HCT116 (cell line): ENCODE measurements at regions not wholly inside any gene's neighbourhood (a gene's known extent, or its start where the extent isn't known, plus 50 kb on each side); places are given as distances from the start of the nearest gene placed in this dataset.

Experiments used
- ATAC-seq: fragments of 200-7000 bp; cut with Tn5 transposase; 2 replicates; pipeline ENCODE4 v1.9.1; 2020; ENCODE audit warnings: mild to moderate bottlenecking, moderate library complexity
- BruUV-seq: library from RNA; stranded (reverse); fragments of 400-500 nt; replicated peaks from 2 replicates; lab custom pipeline; 2021; lab: Mats Ljungman, UMichigan
- CTCF ChIA-PET: fragments of 300-600 bp; sonication (Branson Sonifier 250); formaldehyde crosslinking; loops from one replicate; lab custom pipeline; 2021; ENCODE audit warnings: antibody characterized with exemption; lab: Charles Lee
- POLR2A ChIA-PET: fragments of 300-600, 350-600 bp; sonication (Branson Sonifier 250); formaldehyde crosslinking; loops from one replicate; lab custom pipeline; 2021; ENCODE audit warnings: antibody characterized with exemption; lab: Charles Lee
- RAD21 ChIA-PET, 2 experiments: fragments of 300-600 bp; sonication (Branson Sonifier 250); formaldehyde crosslinking; loops; one replicate each; lab custom pipeline; 2023; ENCODE audit warnings: low total read pairs in 2 of 2; ENCODE audit not compliant: uncharacterized antibody in 2 of 2, unreplicated experiment in 2 of 2, low non-redundant PET in 1 of 2; lab: Charles Lee
- DNase-seq: peaks from one replicate; pipeline ENCODE4 v3.0.0-alpha.2; 2010; ENCODE audit warnings: low read depth, low spot score
- H2AFZ ChIP-seq: fragments of 200-600 bp; shearing (Covaris generic), sonication (generic); 2 replicates; pipeline ENCODE4 v1.6.1; 2017; ENCODE audit warnings: low read depth, mixed run types, mixed read lengths, antibody characterized with exemption, low read length; ENCODE audit not compliant: poor library complexity, severe bottlenecking
- H3K27ac ChIP-seq: 2 replicates; pipeline ENCODE4 v1.5.1; 2012; ENCODE audit warnings: low read depth, low read length
- H3K27me3 ChIP-seq: fragments of 200-600 bp; sonication (generic); 2 replicates; pipeline ENCODE4 v1.6.1; 2016; ENCODE audit warnings: mixed run types, low read length, mixed read lengths; ENCODE audit not compliant: insufficient read depth
- H3K36me3 ChIP-seq, 2 experiments: fragments of 200-500 bp in 1 of 2; fragments of 200-600 bp in 1 of 2; sonication (Bioruptor generic) in 1 of 2; sonication (generic) in 1 of 2; 2 replicates each; pipeline versions ENCODE4 v1.5.1 to v1.6.1; 2014 to 2016; ENCODE audit warnings: low read length in 2 of 2, inconsistent platforms in 1 of 2, mixed read lengths in 1 of 2, mixed run types in 1 of 2; ENCODE audit not compliant: insufficient read depth in 2 of 2, control insufficient read depth in 1 of 2
- H3K4me1 ChIP-seq, 2 experiments: fragments of 200-600 bp in 1 of 2; sonication (generic) in 1 of 2; 2 replicates each; pipeline versions ENCODE4 v1.5.1 to v1.6.1; 2012 to 2017; ENCODE audit warnings: low read length in 2 of 2, inconsistent platforms in 1 of 2, mild to moderate bottlenecking in 1 of 2, mixed read lengths in 1 of 2, mixed run types in 1 of 2, moderate library complexity in 1 of 2; ENCODE audit not compliant: insufficient read depth in 2 of 2, control insufficient read depth in 1 of 2
- H3K4me2 ChIP-seq: fragments of 200-600 bp; sonication (generic); 2 replicates; pipeline ENCODE4 v1.6.1; 2017; ENCODE audit warnings: mixed run types, low read length, mixed read lengths
- H3K4me3 ChIP-seq, 2 experiments: fragments of 200-600 bp in 1 of 2; sonication (generic) in 1 of 2; replicated peaks in 1 of 2; 2 replicates each; pipeline ENCODE4 v1.5.1; 2011 to 2016; ENCODE audit warnings: low read length in 2 of 2, control low read depth in 1 of 2, low read depth in 1 of 2, mild to moderate bottlenecking in 1 of 2, mixed read lengths in 1 of 2, mixed run types in 1 of 2
- H3K79me2 ChIP-seq: fragments of 200-600 bp; sonication (generic); 2 replicates; pipeline ENCODE4 v1.6.1; 2017; ENCODE audit warnings: mild to moderate bottlenecking, mixed run types, low read length, moderate library complexity, mixed read lengths; ENCODE audit not compliant: insufficient read depth
- H3K9ac ChIP-seq: fragments of 200-600 bp; sonication (generic); 2 replicates; pipeline ENCODE4 v1.6.1; 2016; ENCODE audit warnings: low read length, mixed read lengths
- H3K9me2 ChIP-seq: fragments of 200-600 bp; sonication (generic), shearing (Covaris generic); 2 replicates; pipeline ENCODE4 v1.6.1; 2017; ENCODE audit warnings: mixed run types, mild to moderate bottlenecking, moderate library complexity; ENCODE audit not compliant: insufficient read depth
- H3K9me3 ChIP-seq, 2 experiments: fragments of 200-500 bp in 1 of 2; fragments of 200-600 bp in 1 of 2; sonication (Bioruptor generic) in 1 of 2; sonication (generic) in 1 of 2; 2 replicates each; pipeline ENCODE4 v1.6.1; 2014 to 2017; ENCODE audit warnings: low read length in 2 of 2, mixed read lengths in 2 of 2, inconsistent platforms in 1 of 2, low read depth in 1 of 2, mild to moderate bottlenecking in 1 of 2, mixed run types in 1 of 2, moderate library complexity in 1 of 2; ENCODE audit not compliant: control insufficient read depth in 1 of 2, insufficient read depth in 1 of 2
- H4K20me1 ChIP-seq: fragments of 200-600 bp; sonication (generic), shearing (Covaris generic); 2 replicates; pipeline ENCODE4 v1.6.1; 2017; ENCODE audit warnings: mixed run types, mild to moderate bottlenecking, moderate library complexity; ENCODE audit not compliant: insufficient read depth
- CBX3 ChIP-seq: IDR thresholded peaks from 2 replicates; pipeline ENCODE4 v1.6.1; 2012; ENCODE audit warnings: low read depth
- POLR2A ChIP-seq: IDR thresholded peaks from 2 replicates; pipeline ENCODE4 v1.7.0; 2011; ENCODE audit warnings: borderline replicate concordance; ENCODE audit not compliant: insufficient read depth, insufficient read length; ENCODE audit errors: extremely low read depth
- POLR2AphosphoS5 ChIP-seq: IDR thresholded peaks from 2 replicates; pipeline ENCODE4 v1.6.1; 2011; ENCODE audit warnings: mild to moderate bottlenecking, low read depth, low read length, moderate library complexity
- RAD21 ChIP-seq: IDR thresholded peaks from 2 replicates; pipeline ENCODE4 v1.6.1; 2012; ENCODE audit warnings: low read depth, mild to moderate bottlenecking
- REST ChIP-seq: IDR thresholded peaks from 2 replicates; pipeline ENCODE4 v1.6.1; 2012; ENCODE audit warnings: low read depth
- SRF ChIP-seq: IDR thresholded peaks from 2 replicates; pipeline ENCODE4 v1.6.1; 2012; ENCODE audit warnings: low read depth
- ZFX ChIP-seq: fragments of 450-650 bp; IDR thresholded peaks from 2 replicates; pipeline ENCODE4 v1.6.1; 2017
- intact Hi-C: fragments of 100-400 bp; cut with micrococcal nuclease; formaldehyde crosslinking; loops from 2 replicates; pipeline ENCODE4 v1.10.0; 2022
- TF ChIP-seq, protein P1 (sequence below): IDR thresholded peaks from 2 replicates; pipeline ENCODE4 v1.6.1; 2011; ENCODE audit warnings: mild to moderate bottlenecking, low read length, moderate library complexity; ENCODE audit not compliant: insufficient replicate concordance; ENCODE audit errors: extremely low read depth

DNA sequence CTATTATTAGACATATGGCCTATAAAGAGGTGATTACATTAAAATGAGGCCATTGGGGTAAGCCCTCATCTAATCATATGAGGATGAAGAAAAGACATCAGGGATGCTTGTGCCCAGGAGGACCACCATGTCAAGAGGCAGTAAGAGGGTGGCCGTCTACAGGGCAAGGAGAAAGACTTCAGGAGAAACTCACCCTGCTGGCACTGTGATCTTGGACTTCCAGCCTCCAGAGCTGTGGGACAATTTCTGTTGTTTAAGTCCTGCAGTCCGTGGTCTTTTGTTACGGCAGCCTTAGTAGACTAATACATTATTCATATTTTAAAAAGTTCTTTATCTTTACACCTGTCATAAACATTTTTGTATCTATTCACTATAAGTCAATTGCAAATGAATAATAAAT, 290.0 kb downstream of the PRL start:
- ATAC-seq (no peak), DNase-seq (no peak)
- Histone ChIP-seq H3K4me1 (no peaks in the 10 kb centered on the region), H3K36me3 (no peaks in the 10 kb centered on the region), H3K4me3 (no peak overlapping the region), H3K27me3 (no peaks in the 10 kb centered on the region), H3K4me2 (no peak overlapping the region), H3K27ac (no peak overlapping the region), H3K9ac (no peak overlapping the region), H3K9me2 (no peaks in the 10 kb centered on the region), H3K79me2 (no peaks in the 10 kb centered on the region), H3K9me3 (no peaks in the 10 kb centered on the region), H2AFZ (no peak overlapping the region), H4K20me1 (no peaks in the 10 kb centered on the region)
- CTCF ChIA-PET = no interaction called here
- TF ChIP-seq POLR2A (no peak), REST (no peak), RAD21 (no peak), POLR2AphosphoS5 (no peak), ZFX (no peak), CBX3 (no peak), SRF (no peak)
- TF ChIP-seq, protein P1, sequence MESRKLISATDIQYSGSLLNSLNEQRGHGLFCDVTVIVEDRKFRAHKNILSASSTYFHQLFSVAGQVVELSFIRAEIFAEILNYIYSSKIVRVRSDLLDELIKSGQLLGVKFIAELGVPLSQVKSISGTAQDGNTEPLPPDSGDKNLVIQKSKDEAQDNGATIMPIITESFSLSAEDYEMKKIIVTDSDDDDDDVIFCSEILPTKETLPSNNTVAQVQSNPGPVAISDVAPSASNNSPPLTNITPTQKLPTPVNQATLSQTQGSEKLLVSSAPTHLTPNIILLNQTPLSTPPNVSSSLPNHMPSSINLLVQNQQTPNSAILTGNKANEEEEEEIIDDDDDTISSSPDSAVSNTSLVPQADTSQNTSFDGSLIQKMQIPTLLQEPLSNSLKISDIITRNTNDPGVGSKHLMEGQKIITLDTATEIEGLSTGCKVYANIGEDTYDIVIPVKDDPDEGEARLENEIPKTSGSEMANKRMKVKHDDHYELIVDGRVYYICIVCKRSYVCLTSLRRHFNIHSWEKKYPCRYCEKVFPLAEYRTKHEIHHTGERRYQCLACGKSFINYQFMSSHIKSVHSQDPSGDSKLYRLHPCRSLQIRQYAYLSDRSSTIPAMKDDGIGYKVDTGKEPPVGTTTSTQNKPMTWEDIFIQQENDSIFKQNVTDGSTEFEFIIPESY = no peak
- BruUV-seq = no TSS peak
- POLR2A ChIA-PET = no interaction called here
- RAD21 ChIA-PET = no interaction called here
- intact Hi-C loops = no loop called here
